Skeletal muscle tissue (tissue), 3 donors: ENCODE measurements at regions not wholly inside any gene's neighbourhood (a gene's known extent, or its start where the extent isn't known, plus 50 kb on each side); places are given as distances from the start of the nearest gene placed in this dataset.

Experiments used
- H3K27ac ChIP-seq: one replicate; pipeline ENCODE4 v1.7.0; 2013; ENCODE audit warnings: mild to moderate bottlenecking, low read depth, low read length, inconsistent platforms
- H3K27me3 ChIP-seq, 3 donors: one replicate each; pipeline ENCODE4 v1.7.0; 2013; ENCODE audit warnings: low read length in 3 of 3; ENCODE audit not compliant: control insufficient read depth in 3 of 3, insufficient read depth in 3 of 3
- H3K36me3 ChIP-seq, 3 donors: one replicate each; pipeline ENCODE4 v1.7.0; 2013; ENCODE audit warnings: low read length in 3 of 3; ENCODE audit not compliant: control insufficient read depth in 3 of 3, insufficient read depth in 3 of 3
- H3K4me1 ChIP-seq, 3 donors: one replicate each; pipeline ENCODE4 v1.7.0; 2013; ENCODE audit warnings: low read length in 3 of 3, mild to moderate bottlenecking in 3 of 3; ENCODE audit not compliant: control insufficient read depth in 3 of 3, insufficient read depth in 3 of 3
- H3K4me3 ChIP-seq, 3 donors: one replicate each; pipeline ENCODE4 v1.7.0; 2013; ENCODE audit warnings: low read length in 3 of 3
- H3K9ac ChIP-seq, 3 donors: one replicate each; pipeline ENCODE4 v1.7.0; 2013; ENCODE audit warnings: low read length in 3 of 3, mild to moderate bottlenecking in 3 of 3, moderate library complexity in 2 of 3, low read depth in 1 of 3
- H3K9me3 ChIP-seq, 3 donors: one replicate each; pipeline ENCODE4 v1.7.0; 2013; ENCODE audit warnings: low read length in 3 of 3; ENCODE audit not compliant: control insufficient read depth in 3 of 3
- donor health status: Osteomylitis.

- Histone ChIP-seq H3K36me3 (no peaks in the 10 kb centered on the region), H3K9me3 (no peaks in the 10 kb centered on the region), H3K4me1 (no peaks in the 10 kb centered on the region), H3K27me3 (no peaks in the 10 kb centered on the region), H3K9ac (no peak overlapping the region), H3K4me3 (no peak overlapping the region), H3K27ac (peak overlapping the region; percentile 36)
Observed at GRCh38 chr10:10845826-10846503, 171.7 kb upstream of the CELF2 start.

- Histone ChIP-seq H3K9ac (no peak overlapping the region), H3K36me3 (no peaks in the 10 kb centered on the region), H3K27ac (no peak overlapping the region), H3K4me1 (no peaks in the 10 kb centered on the region), H3K9me3 (no peaks in the 10 kb centered on the region), H3K4me3 (no peak overlapping the region), H3K27me3 (no peaks in the 10 kb centered on the region)
Observed at GRCh38 chr10:10846504-10846900, 171.2 kb upstream of the CELF2 start.

GRCh38 chr10:10847387-10847786 is 170.3 kb upstream of the CELF2 start:
- Histone ChIP-seq H3K36me3 (no peaks in the 10 kb centered on the region), H3K9me3 (no peaks in the 10 kb centered on the region), H3K27ac (no peak overlapping the region), H3K4me3 (no peak overlapping the region), H3K4me1 (no peaks in the 10 kb centered on the region), H3K27me3 (no peaks in the 10 kb centered on the region), H3K9ac (no peak overlapping the region)

GRCh38 chr10:10848488-10849111 is 169.1 kb upstream of the CELF2 start:
- no peaks in the 10 kb centered on the region for H3K27me3 ChIP-seq
- no peaks in the 10 kb centered on the region for H3K9me3 ChIP-seq
- no peaks in the 10 kb centered on the region for H3K4me1 ChIP-seq
- H3K9ac ChIP-seq = no peak overlapping the region
- H3K4me3 ChIP-seq = no peak overlapping the region
- no peaks in the 10 kb centered on the region for H3K36me3 ChIP-seq
- no peak overlapping the region for H3K27ac ChIP-seq

- H3K27me3 ChIP-seq = no peaks in the 10 kb centered on the region
- no peak overlapping the region for H3K4me3 ChIP-seq
- H3K9ac ChIP-seq = no peak overlapping the region
- H3K9me3 ChIP-seq = no peaks in the 10 kb centered on the region
- H3K36me3 ChIP-seq = no peaks in the 10 kb centered on the region
- no peak overlapping the region for H3K27ac ChIP-seq
- no peaks in the 10 kb centered on the region for H3K4me1 ChIP-seq
Observed at GRCh38 chr10:10849306-10849705, 168.4 kb upstream of the CELF2 start.

- Histone ChIP-seq H3K4me1 (no peaks in the 10 kb centered on the region), H3K27me3 (no peaks in the 10 kb centered on the region), H3K27ac (no peak overlapping the region), H3K9me3 (no peaks in the 10 kb centered on the region), H3K4me3 (no peak overlapping the region), H3K9ac (no peak overlapping the region), H3K36me3 (no peaks in the 10 kb centered on the region)
Observed at GRCh38 chr10:10850214-10850613, 167.5 kb upstream of the CELF2 start.

GRCh38 chr10:10852464-10852863 is 165.2 kb upstream of the CELF2 start:
- H3K4me1 ChIP-seq = no peaks in the 10 kb centered on the region
- H3K9ac ChIP-seq = no peak overlapping the region
- H3K9me3 ChIP-seq = no peaks in the 10 kb centered on the region
- no peak overlapping the region for H3K4me3 ChIP-seq
- H3K36me3 ChIP-seq = no peaks in the 10 kb centered on the region
- H3K27me3 ChIP-seq = no peaks in the 10 kb centered on the region
- H3K27ac ChIP-seq = no peak overlapping the region

GRCh38 chr10:10853954-10854353 is 163.7 kb upstream of the CELF2 start:
- H3K27ac ChIP-seq = no peak overlapping the region

GRCh38 chr10:10854725-10855124 is 162.9 kb upstream of the CELF2 start:
- no peak overlapping the region for H3K27ac ChIP-seq
- H3K4me1 ChIP-seq = no peaks in the 10 kb centered on the region
- H3K27me3 ChIP-seq = no peaks in the 10 kb centered on the region
- H3K9ac ChIP-seq = no peak overlapping the region
- no peaks in the 10 kb centered on the region for H3K9me3 ChIP-seq
- no peak overlapping the region for H3K4me3 ChIP-seq
- H3K36me3 ChIP-seq = no peaks in the 10 kb centered on the region

More at GRCh38 chr10:10853954-10854353, 163.7 kb upstream of the CELF2 start:
- H3K9ac ChIP-seq = no peak overlapping the region
- no peaks in the 10 kb centered on the region for H3K27me3 ChIP-seq
- no peaks in the 10 kb centered on the region for H3K36me3 ChIP-seq
- no peaks in the 10 kb centered on the region for H3K9me3 ChIP-seq
- H3K4me1 ChIP-seq = no peaks in the 10 kb centered on the region
- H3K4me3 ChIP-seq = no peak overlapping the region

GRCh38 chr10:10855151-10855581 is 162.5 kb upstream of the CELF2 start:
- H3K4me1 ChIP-seq = no peaks in the 10 kb centered on the region
- no peaks in the 10 kb centered on the region for H3K36me3 ChIP-seq
- H3K9me3 ChIP-seq = no peaks in the 10 kb centered on the region
- no peak overlapping the region for H3K9ac ChIP-seq
- no peak overlapping the region for H3K27ac ChIP-seq
- no peak overlapping the region for H3K4me3 ChIP-seq
- no peaks in the 10 kb centered on the region for H3K27me3 ChIP-seq
